SK-N-SH (cell line): ENCODE measurements at regions not wholly inside any gene's neighbourhood (a gene's known extent, or its start where the extent isn't known, plus 50 kb on each side); places are given as distances from the start of the nearest gene placed in this dataset.

ENCODE experiments used
- CTCF ChIA-PET: fragments of 300-600, 350-600 bp; formaldehyde crosslinking; extraction: SDS; loops from one replicate; lab custom pipeline; 2021; lab: Yijun Ruan, JAX
- POLR2A ChIA-PET: fragments of 350-600 bp; sonication (Branson Sonifier 250); formaldehyde crosslinking; extraction: SDS; loops from one replicate; lab custom pipeline; 2020; ENCODE audit warnings: antibody characterized with exemption, inconsistent platforms; lab: Yijun Ruan, JAX
- DNase-seq: peaks from one replicate; pipeline ENCODE4 v3.0.0; 2012
- H2AFZ ChIP-seq: fragments of 200-600 bp; sonication (generic); 2 replicates; pipeline ENCODE4 v1.8.1; 2016; ENCODE audit warnings: antibody characterized with exemption, mild to moderate bottlenecking, low read depth
- H3F3A ChIP-seq: fragments of 200-600 bp; sonication (generic); replicated peaks from 2 replicates; pipeline ENCODE3; 2016; ENCODE audit warnings: antibody characterized with exemption, mild to moderate bottlenecking; ENCODE audit not compliant: insufficient read depth
- H3K27ac ChIP-seq, 2 experiments: fragments of 200-500 bp in 1 of 2; fragments of 200-600 bp in 1 of 2; sonication (Bioruptor generic) in 1 of 2; sonication (generic), shearing (Covaris generic) in 1 of 2; 2 replicates each; pipeline versions ENCODE4 v1.5.1 to v1.6.1; 2014 to 2016; ENCODE audit warnings: low read depth in 2 of 2, inconsistent platforms in 1 of 2, low read length in 1 of 2, mild to moderate bottlenecking in 1 of 2, mixed read lengths in 1 of 2
- H3K27me3 ChIP-seq: fragments of 200-600 bp; sonication (generic), shearing (Covaris generic); 2 replicates; pipeline ENCODE4 v1.6.1; 2016; ENCODE audit warnings: mixed run types; ENCODE audit not compliant: insufficient read depth
- H3K36me3 ChIP-seq, 2 experiments: fragments of 200-500 bp in 1 of 2; fragments of 200-600 bp in 1 of 2; sonication (Bioruptor generic) in 1 of 2; sonication (generic) in 1 of 2; replicated peaks in 1 of 2; 2 replicates each; pipeline versions ENCODE3 to v1.5.1; 2014 to 2016; ENCODE audit warnings: low read length in 1 of 2, mild to moderate bottlenecking in 1 of 2; ENCODE audit not compliant: insufficient read depth in 2 of 2, control insufficient read depth in 1 of 2
- H3K4me1 ChIP-seq, 2 experiments: fragments of 200-500 bp in 1 of 2; fragments of 200-600 bp in 1 of 2; sonication (Bioruptor generic) in 1 of 2; sonication (generic), shearing (Covaris generic) in 1 of 2; 2 replicates each; pipeline versions ENCODE4 v1.5.1 to v1.6.1; 2014 to 2016; ENCODE audit warnings: low read depth in 1 of 2, low read length in 1 of 2, mixed run types in 1 of 2; ENCODE audit not compliant: insufficient read depth in 2 of 2, control insufficient read depth in 1 of 2
- H3K4me2 ChIP-seq: fragments of 200-600 bp; sonication (generic), shearing (Covaris generic); 2 replicates; pipeline ENCODE4 v1.6.1; 2017; ENCODE audit warnings: mixed run types
- H3K4me3 ChIP-seq, 2 experiments: fragments of 200-500 bp in 1 of 2; fragments of 200-600 bp in 1 of 2; sonication (Bioruptor generic) in 1 of 2; sonication (generic), shearing (Covaris generic) in 1 of 2; 2 replicates each; pipeline versions ENCODE4 v1.5.1 to v1.8.1; 2014 to 2016; ENCODE audit warnings: low read depth in 2 of 2, inconsistent platforms in 1 of 2, low read length in 1 of 2, mild to moderate bottlenecking in 1 of 2, mixed read lengths in 1 of 2, moderate library complexity in 1 of 2
- H3K79me2 ChIP-seq: fragments of 200-600 bp; sonication (generic); 2 replicates; pipeline ENCODE4 v1.8.1; 2017; ENCODE audit warnings: mild to moderate bottlenecking; ENCODE audit not compliant: insufficient read depth
- H3K9ac ChIP-seq: fragments of 200-600 bp; sonication (generic); 2 replicates; pipeline ENCODE4 v1.6.1; 2017; ENCODE audit warnings: mixed run types
- H3K9me2 ChIP-seq: fragments of 200-600 bp; sonication (generic); 2 replicates; pipeline ENCODE4 v1.6.1; 2017; ENCODE audit warnings: mixed run types
- H3K9me3 ChIP-seq: fragments of 200-600 bp; sonication (generic); 2 replicates; pipeline ENCODE4 v1.6.1; 2017; ENCODE audit warnings: mixed run types, mild to moderate bottlenecking, moderate library complexity
- H4K20me1 ChIP-seq: fragments of 200-600 bp; sonication (generic); 2 replicates; pipeline ENCODE4 v1.6.1; 2017; ENCODE audit warnings: mild to moderate bottlenecking, mixed run types; ENCODE audit not compliant: insufficient read depth
- EP300 ChIP-seq, 2 experiments: IDR thresholded peaks; 2 replicates each; pipeline versions ENCODE4 v1.4.0 to v1.6.1; 2012; ENCODE audit warnings: borderline replicate concordance in 1 of 2, low read depth in 1 of 2, low read length in 1 of 2
- EZH2phosphoT487 ChIP-seq: fragments of 200-600 bp; sonication (generic); IDR thresholded peaks from 2 replicates; pipeline ENCODE4 v1.6.1; 2017; ENCODE audit warnings: low read depth, mixed run types, mild to moderate bottlenecking, antibody characterized with exemption, moderate library complexity, borderline replicate concordance
- FOXJ3 ChIP-seq: sonication (generic); formaldehyde crosslinking; IDR thresholded peaks from 2 replicates; pipeline ENCODE4 v1.5.1; 2020; ENCODE audit warnings: mild to moderate bottlenecking, missing genetic modification reagents
- GATA2 ChIP-seq: sonication (generic); formaldehyde crosslinking; IDR thresholded peaks from 2 replicates; pipeline ENCODE4 v1.5.0; 2020; ENCODE audit warnings: mild to moderate bottlenecking, missing genetic modification reagents
- MAX ChIP-seq: IDR thresholded peaks from 2 replicates; pipeline ENCODE4 v1.4.0; 2012; ENCODE audit warnings: low read depth
- MXI1 ChIP-seq: IDR thresholded peaks from 2 replicates; pipeline ENCODE4 v1.6.1; 2012; ENCODE audit warnings: mild to moderate bottlenecking, low read depth, low read length, improper control_type of control experiment
- NFIC ChIP-seq: IDR thresholded peaks from 2 replicates; pipeline ENCODE4 v1.4.0; 2012; ENCODE audit warnings: borderline replicate concordance
- NRF1 ChIP-seq: IDR thresholded peaks from 2 replicates; pipeline ENCODE4 v1.6.1; 2012; ENCODE audit warnings: low read depth, mild to moderate bottlenecking, low read length
- RCOR1 ChIP-seq: fragments of 150-350 bp; IDR thresholded peaks from 2 replicates; pipeline ENCODE4 v1.6.1; 2017; ENCODE audit warnings: antibody characterized with exemption, low read length
- REST ChIP-seq: IDR thresholded peaks from 2 replicates; pipeline ENCODE4 v1.6.1; 2012; ENCODE audit warnings: mild to moderate bottlenecking, low read depth, low read length, moderate library complexity
- RXRA ChIP-seq: IDR thresholded peaks from 2 replicates; pipeline ENCODE4 v1.4.0; 2012; ENCODE audit warnings: low read depth, mild to moderate bottlenecking, borderline replicate concordance
- SIN3A ChIP-seq: IDR thresholded peaks from 2 replicates; pipeline ENCODE4 v1.6.1; 2012; ENCODE audit warnings: low read depth, mild to moderate bottlenecking, low read length, moderate library complexity, borderline replicate concordance
- TAF1 ChIP-seq: IDR thresholded peaks from 2 replicates; pipeline ENCODE4 v1.6.1; 2012; ENCODE audit warnings: low read depth, mild to moderate bottlenecking, low read length, moderate library complexity, borderline replicate concordance
- TEAD4 ChIP-seq: IDR thresholded peaks from 2 replicates; pipeline ENCODE4 v1.4.0; 2012; ENCODE audit warnings: mild to moderate bottlenecking, borderline replicate concordance; ENCODE audit not compliant: insufficient read depth
- USF2 ChIP-seq: fragments of 150-350 bp; IDR thresholded peaks from 2 replicates; pipeline ENCODE4 v1.6.1; 2017; ENCODE audit warnings: antibody characterized with exemption, low read length, low read depth, borderline replicate concordance
- WGBS: methylation state at CpG from one replicate; pipeline ENCODE4 v1.1.6; 2017; ENCODE audit warnings: low lambda C conversion rate; 5-methylcytosine and 5-hydroxymethylcytosine counted together
- TF ChIP-seq, protein P1 (sequence below): fragments of 150-350 bp; IDR thresholded peaks from 2 replicates; pipeline ENCODE4 v1.6.1; 2016; ENCODE audit warnings: mild to moderate bottlenecking, low read depth, low read length

DNA sequence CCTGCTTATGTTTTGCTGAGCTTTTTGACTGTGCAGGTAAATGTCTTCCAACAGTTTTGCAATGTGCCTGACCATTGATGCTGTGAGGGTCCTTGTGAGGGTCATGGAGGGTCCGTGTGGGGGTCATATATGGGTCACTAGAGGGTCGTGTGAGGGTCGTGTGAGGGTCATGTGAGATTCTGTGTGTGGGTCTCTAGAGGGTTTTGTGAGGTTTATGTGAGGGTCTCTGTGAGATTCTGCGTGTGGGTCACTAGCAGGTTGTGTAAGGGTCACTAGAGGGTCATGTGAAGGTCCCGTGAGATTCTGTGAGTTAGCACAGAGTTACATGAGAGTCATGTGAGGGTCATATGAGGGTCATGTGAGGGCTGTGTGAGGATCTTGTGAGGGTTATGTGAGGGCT lies 263.9 kb upstream of the B3GAT1 start:
- WGBS, result 15% methylated on average over 5 of the region's 5 CpGs
- no peaks in the 10 kb centered on the region for H3F3A ChIP-seq
- H3K4me2 ChIP-seq, result no peak overlapping the region
- no peaks in the 10 kb centered on the region for H3K9me3 ChIP-seq
- no peak overlapping the region for H3K27ac ChIP-seq
- ChIA-PET CTCF (interaction anchor here (0.6 kb wide), 1 partner anchor 192 kb away, joined by 3 read pairs; no protein-coding TSS in a partner anchor), POLR2A (no interaction called here)
- no peak overlapping the region for H3K9ac ChIP-seq
- H3K27me3 ChIP-seq, result no peaks in the 10 kb centered on the region
- no peak for TF ChIP-seq RCOR1
- no peak for TF ChIP-seq SIN3A
- no peak for TF ChIP-seq MXI1
- TF ChIP-seq TAF1, result no peak
- H2AFZ ChIP-seq, result no peak overlapping the region
- no peak for DNase-seq
- H3K4me3 ChIP-seq, result no peak overlapping the region
- no peaks in the 10 kb centered on the region; a peak in 1 of 4 replicates for H3K4me1 ChIP-seq
- H3K79me2 ChIP-seq, result no peaks in the 10 kb centered on the region
- H4K20me1 ChIP-seq, result no peaks in the 10 kb centered on the region
- H3K9me2 ChIP-seq, result no peaks in the 10 kb centered on the region
- H3K36me3 ChIP-seq, result no peaks in the 10 kb centered on the region

GRCh38 chr11:134674974-134675373 lies 262.9 kb upstream of the B3GAT1 start:
- 2% methylated on average over 2 of the region's 2 CpGs for WGBS

GRCh38 chr11:134670961-134671370 lies 258.9 kb upstream of the B3GAT1 start:
- Histone ChIP-seq H3K79me2 (no peaks in the 10 kb centered on the region), H3K9me2 (no peaks in the 10 kb centered on the region), H3K4me1 (no peaks in the 10 kb centered on the region; a peak in 1 of 4 replicates), H3K36me3 (no peaks in the 10 kb centered on the region), H3K27me3 (no peaks in the 10 kb centered on the region), H2AFZ (no peak overlapping the region), H3K4me2 (no peak overlapping the region), H4K20me1 (no peaks in the 10 kb centered on the region), H3F3A (no peaks in the 10 kb centered on the region), H3K27ac (no peak overlapping the region), H3K9ac (no peak overlapping the region), H3K9me3 (no peaks in the 10 kb centered on the region), H3K4me3 (no peak overlapping the region)
- no peak for DNase-seq
- CTCF ChIA-PET, result interaction anchor here (1.5 kb wide), 1 partner anchor 11 kb away, joined by 4 read pairs; no protein-coding TSS in a partner anchor
- WGBS, result 10% methylated on average over 3 of the region's 8 CpGs
- POLR2A ChIA-PET, result no interaction called here
- TF ChIP-seq TEAD4 (no peak), NRF1 (no peak), GATA2 (CRISPR knock-in tag) (no peak), NFIC (no peak), REST (no peak), EP300 (IDR thresholded peaks at IDR 0.05; ENCODE audit: borderline replicate concordance in 1 of 2, low read depth in 1 of 2, low read length in 1 of 2) (no peak), FOXJ3 (CRISPR knock-in tag) (no peak), MAX (no peak), USF2 (no peak), RXRA (no peak)
- TF ChIP-seq, protein P1, sequence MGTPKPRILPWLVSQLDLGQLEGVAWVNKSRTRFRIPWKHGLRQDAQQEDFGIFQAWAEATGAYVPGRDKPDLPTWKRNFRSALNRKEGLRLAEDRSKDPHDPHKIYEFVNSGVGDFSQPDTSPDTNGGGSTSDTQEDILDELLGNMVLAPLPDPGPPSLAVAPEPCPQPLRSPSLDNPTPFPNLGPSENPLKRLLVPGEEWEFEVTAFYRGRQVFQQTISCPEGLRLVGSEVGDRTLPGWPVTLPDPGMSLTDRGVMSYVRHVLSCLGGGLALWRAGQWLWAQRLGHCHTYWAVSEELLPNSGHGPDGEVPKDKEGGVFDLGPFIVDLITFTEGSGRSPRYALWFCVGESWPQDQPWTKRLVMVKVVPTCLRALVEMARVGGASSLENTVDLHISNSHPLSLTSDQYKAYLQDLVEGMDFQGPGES, result no peak

More at GRCh38 chr11:134674974-134675373, 262.9 kb upstream of the B3GAT1 start:
- POLR2A ChIA-PET, result no interaction called here
- H2AFZ ChIP-seq, result no peak overlapping the region
- TF ChIP-seq TAF1 (no peak), EZH2phosphoT487 (no peak), NRF1 (no peak), RXRA (no peak), MXI1 (no peak)
- TF ChIP-seq, all 33 proteins: peak for 0
- Histone ChIP-seq H3K9ac (no peak overlapping the region), H3K4me3 (no peak overlapping the region), H3K27ac (no peak overlapping the region), H3K9me2 (no peaks in the 10 kb centered on the region), H3K36me3 (no peaks in the 10 kb centered on the region), H3F3A (no peaks in the 10 kb centered on the region), H3K9me3 (no peaks in the 10 kb centered on the region), H3K79me2 (no peaks in the 10 kb centered on the region), H3K4me2 (no peak overlapping the region), H3K27me3 (no peaks in the 10 kb centered on the region), H3K4me1 (no peaks in the 10 kb centered on the region; a peak in 1 of 4 replicates), H4K20me1 (no peaks in the 10 kb centered on the region)
- CTCF ChIA-PET, result no interaction called here
- DNase-seq, result no peak
